GM19351 (cell line): ENCODE measurements at regions not wholly inside any gene's neighbourhood (a gene's known extent, or its start where the extent isn't known, plus 50 kb on each side); places are given as distances from the start of the nearest gene placed in this dataset.
"Not testable (repeated sequence)": the region's sequence is repeated elsewhere in the genome, so short reads cannot be mapped to it uniquely, and the experiment has no call there.

Source experiments
- ATAC-seq: cut with Tn5 transposase; IDR thresholded peaks from one replicate; pipeline ENCODE4 v1.9.1; 2021; ENCODE audit warnings: mild to moderate bottlenecking, moderate library complexity; ENCODE audit not compliant: unreplicated experiment

DNA sequence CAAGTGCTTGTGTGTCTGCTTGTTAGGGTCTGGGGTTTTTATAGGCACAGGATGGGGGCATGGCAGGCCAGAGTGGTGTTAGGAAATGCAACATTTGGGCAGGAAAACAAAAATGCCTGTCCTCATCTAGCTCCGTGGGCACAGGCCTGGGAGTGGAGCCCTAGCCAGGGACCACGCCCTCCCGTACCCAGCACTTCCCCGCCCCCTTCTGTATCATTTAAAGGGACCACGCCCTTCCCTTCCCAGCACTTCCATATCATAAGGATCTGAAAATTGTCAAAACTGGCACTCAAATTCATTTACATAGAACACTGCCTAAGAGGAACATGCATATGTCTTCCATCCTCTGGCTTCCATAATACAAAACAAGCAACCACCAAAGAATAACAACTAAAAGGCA lies 185.8 kb downstream of the B3GLCT start:
- no peak for ATAC-seq

- ATAC-seq = no peak
These were observed 194.7 kb downstream of the B3GLCT start for GRCh38 chr13:31394506-31394905.

- ATAC-seq = no peak
These were observed 195.3 kb downstream of the B3GLCT start for GRCh38 chr13:31395090-31395489.

- ATAC-seq = no peak
These were observed 199.9 kb downstream of the B3GLCT start for GRCh38 chr13:31399690-31400089.

GRCh38 chr13:31403711-31404110 lies 203.9 kb downstream of the B3GLCT start:
- ATAC-seq = not testable (repeated sequence)

- ATAC-seq = no peak
These were observed 209.2 kb downstream of the B3GLCT start for GRCh38 chr13:31408927-31409326.

GRCh38 chr13:31409678-31410356 lies 210.0 kb downstream of the B3GLCT start:
- ATAC-seq = peak; percentile 54

DNA sequence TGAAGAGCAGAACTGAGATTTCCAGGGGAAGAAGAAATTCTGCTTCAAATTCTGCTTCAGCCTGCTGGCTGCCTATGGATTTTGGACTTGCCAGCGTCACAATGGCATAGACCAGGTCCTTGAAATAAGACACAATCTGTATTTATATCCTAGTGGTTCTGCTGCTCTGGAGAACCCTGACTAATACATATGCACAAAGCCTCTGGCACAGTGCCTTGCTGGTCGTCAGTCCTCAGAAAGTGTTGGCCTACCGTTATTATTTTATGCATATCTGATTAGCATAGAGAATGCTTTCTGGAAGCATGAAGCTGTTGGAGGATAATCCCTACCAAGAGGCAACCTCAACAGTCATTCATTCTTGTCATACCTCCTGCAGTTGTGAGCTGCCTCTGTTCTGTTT lies 213.7 kb downstream of the B3GLCT start:
- ATAC-seq = no peak

- ATAC-seq = no peak
These were observed 216.3 kb downstream of the B3GLCT start for GRCh38 chr13:31416066-31416465.

GRCh38 chr13:31418186-31418585 lies 218.4 kb downstream of the B3GLCT start:
- ATAC-seq = no peak

GRCh38 chr13:31421756-31422155 lies 222.0 kb downstream of the B3GLCT start:
- no peak for ATAC-seq

- ATAC-seq = peak; percentile 98
These were observed 224.5 kb downstream of the B3GLCT start for GRCh38 chr13:31424130-31424729.

DNA sequence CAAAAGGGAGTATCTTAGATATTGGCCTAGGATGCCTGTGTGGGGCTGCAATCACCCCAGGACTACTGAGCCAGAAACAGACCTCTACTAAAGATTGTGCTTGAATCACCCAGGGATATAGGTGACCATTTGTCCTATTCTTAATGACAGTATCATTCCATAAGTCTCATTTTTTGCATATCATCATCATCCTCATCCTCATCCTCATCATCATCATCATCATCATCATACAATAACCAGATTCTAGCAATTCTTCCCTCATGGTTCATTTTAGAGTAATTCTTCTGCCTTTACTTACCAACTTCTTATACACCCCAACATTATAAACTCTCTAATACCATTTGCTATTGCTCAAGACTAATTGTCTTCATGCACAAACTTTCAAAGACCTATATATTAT lies 226.6 kb downstream of the B3GLCT start:
- ATAC-seq = no peak

- ATAC-seq = no peak
These were observed 227.7 kb downstream of the B3GLCT start for GRCh38 chr13:31427151-31428100.

DNA sequence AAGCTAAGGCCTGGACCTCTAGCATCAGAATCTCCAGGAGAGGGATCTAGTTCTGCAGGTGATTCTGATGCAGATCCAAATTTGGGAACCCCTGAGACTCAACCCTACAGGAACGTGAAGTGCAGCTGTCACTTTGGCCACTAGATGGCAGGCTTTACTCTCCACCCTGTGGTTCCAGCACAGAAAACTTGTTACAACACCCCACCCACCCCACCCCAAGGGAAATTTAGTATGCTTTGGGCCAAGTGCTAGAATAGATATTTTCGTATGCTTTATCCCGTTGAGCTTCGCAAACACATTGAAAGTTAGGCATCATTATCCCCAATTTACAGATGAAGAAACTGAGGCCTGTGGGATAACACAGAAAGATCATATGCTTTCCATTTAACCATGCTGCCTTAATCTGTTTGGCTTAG lies 232.0 kb downstream of the B3GLCT start:
- peak; percentile 77 for ATAC-seq

DNA sequence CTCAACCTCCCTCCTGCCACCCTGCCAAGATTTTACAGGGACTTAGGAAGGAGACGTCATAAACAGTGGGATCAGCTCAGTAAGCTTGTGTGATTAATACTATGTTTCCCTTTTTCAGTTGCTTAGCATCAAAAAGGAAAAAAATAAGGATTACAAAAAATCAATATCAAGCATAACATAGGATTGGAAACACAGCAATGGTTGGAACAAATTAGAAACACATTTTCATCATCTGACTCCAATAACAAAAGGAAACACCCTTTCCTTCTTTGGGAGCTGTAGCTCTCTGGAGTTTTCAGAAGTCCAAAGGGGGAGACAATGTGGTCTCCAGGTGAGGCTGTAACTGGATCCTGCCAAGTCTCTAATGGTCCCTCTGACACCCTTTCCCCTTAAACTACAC lies 233.4 kb downstream of the B3GLCT start:
- no peak for ATAC-seq

DNA sequence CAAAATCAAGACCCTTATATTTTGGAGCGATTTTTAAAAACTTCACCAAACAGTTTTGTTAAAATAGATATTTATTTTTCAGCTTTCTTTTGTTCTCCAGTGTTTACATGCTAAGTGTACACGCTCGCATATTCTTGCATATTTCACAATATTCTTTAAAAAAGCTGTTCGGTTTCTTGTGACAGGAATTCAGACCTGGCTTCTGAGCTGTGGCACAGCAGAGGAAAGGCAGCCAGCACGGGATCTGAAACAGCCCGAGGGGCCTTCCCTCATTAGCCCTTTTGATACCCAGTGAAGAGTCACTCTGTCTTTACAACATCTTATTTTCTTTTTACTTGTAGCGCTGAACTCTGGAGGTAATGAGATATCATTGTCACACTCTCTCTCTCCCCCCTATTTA lies 234.0 kb downstream of the B3GLCT start:
- ATAC-seq = no peak

GRCh38 chr13:31434613-31435012 lies 234.8 kb downstream of the B3GLCT start:
- ATAC-seq = no peak

GRCh38 chr13:31435536-31435935 lies 235.8 kb downstream of the B3GLCT start:
- ATAC-seq = no peak

DNA sequence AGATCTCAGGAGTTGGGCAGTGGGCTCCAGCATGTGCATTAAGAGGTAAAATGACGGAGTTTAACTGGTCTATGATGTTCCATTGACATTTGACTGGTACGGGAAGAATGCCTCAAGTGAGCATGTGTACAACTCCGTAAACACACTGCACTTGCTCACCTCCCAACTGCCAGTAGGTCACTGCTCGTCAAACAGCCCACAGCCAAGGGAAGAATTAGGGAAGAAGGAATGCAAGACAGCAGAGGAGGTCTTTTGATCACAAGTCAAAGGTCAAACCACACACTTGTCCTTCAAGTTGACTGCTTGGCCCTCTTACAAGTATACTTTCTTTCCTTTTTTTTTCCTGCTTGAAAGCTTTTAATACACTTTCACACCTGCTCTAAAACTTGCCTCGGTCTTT lies 236.7 kb downstream of the B3GLCT start:
- no peak for ATAC-seq

DNA sequence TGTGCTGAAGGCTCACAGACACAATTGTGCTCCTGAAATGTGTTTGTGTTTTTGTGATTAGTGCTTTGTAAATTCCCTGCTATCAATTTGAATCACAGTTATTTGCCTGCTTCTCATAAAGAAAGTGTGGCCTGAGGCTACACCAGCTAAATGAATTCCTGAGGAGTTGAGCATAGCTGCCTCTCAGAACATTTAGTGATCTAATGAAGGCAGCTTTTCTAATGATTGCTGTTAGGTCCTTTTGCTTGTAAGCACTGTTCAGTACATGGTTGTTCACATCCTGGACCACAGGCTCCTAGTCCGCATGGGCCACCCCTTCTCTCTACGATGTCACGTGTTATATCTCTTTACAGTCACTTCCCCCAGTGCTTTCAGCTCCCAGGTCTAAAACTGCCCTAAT lies 238.2 kb downstream of the B3GLCT start:
- ATAC-seq = no peak

DNA sequence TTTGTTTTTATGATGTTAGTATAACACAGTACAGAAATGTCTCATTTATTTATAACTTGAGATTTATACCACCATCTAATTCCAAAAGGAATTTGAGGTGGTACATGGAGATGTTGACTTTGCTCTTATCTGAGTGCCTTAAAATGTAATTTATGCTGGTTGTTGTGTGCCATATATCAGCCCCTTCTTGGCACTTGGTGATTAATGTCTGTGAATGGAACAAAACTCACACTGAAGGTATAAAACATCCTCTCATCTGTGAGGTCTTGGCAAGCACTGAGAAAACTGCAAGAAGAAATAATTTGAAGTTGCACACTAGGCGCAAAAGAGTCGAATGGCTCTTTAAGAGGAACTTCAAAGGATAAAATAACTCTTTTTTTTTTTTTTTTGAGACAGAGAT lies 240.4 kb downstream of the B3GLCT start:
- ATAC-seq = no peak
